ENCODE measurements at regions not wholly inside any gene's neighbourhood (a gene's known extent, or its start where the extent isn't known, plus 50 kb on each side); places are given as distances from the start of the nearest gene placed in this dataset.
"Not testable (repeated sequence)": the region's sequence is repeated elsewhere in the genome, so short reads cannot be mapped to it uniquely, and the experiment has no call there.

- no peak for DNase-seq (ENCODE audit: low read depth)
Measured at GRCh38 chr16:59463776-59464175, 729.7 kb upstream of the GOT2 start.

GRCh38 chr16:59459806-59460205 lies 725.7 kb upstream of the GOT2 start:
- no peak for DNase-seq (ENCODE audit: low read depth)

GRCh38 chr16:59455497-59455896 lies 721.4 kb upstream of the GOT2 start:
- no peak for DNase-seq (ENCODE audit: low read depth)

GRCh38 chr16:59450513-59450912 lies 716.4 kb upstream of the GOT2 start:
- not testable (repeated sequence) for DNase-seq (ENCODE audit: low read depth)

- no peak for DNase-seq (ENCODE audit: low read depth)
Measured at GRCh38 chr16:59440502-59440901, 706.4 kb upstream of the GOT2 start.

GRCh38 chr16:59432896-59433295 lies 698.8 kb upstream of the GOT2 start:
- no peak for DNase-seq (ENCODE audit: low read depth)

GRCh38 chr16:59432276-59432675 lies 698.2 kb upstream of the GOT2 start:
- DNase-seq (ENCODE audit: low read depth), result no peak

- no peak for DNase-seq (ENCODE audit: low read depth)
Measured at GRCh38 chr16:59424714-59425273, 690.7 kb upstream of the GOT2 start.

GRCh38 chr16:59411961-59412841 lies 678.1 kb upstream of the GOT2 start:
- peak; percentile 15 for DNase-seq (ENCODE audit: low read depth)

GRCh38 chr16:59410451-59410850 lies 676.3 kb upstream of the GOT2 start:
- DNase-seq (ENCODE audit: low read depth), result no peak

GRCh38 chr16:59405802-59406201 lies 671.7 kb upstream of the GOT2 start:
- no peak for DNase-seq (ENCODE audit: low read depth)

- DNase-seq (ENCODE audit: low read depth), result no peak
Measured at GRCh38 chr16:59404509-59404908, 670.4 kb upstream of the GOT2 start.

- DNase-seq (ENCODE audit: low read depth), result no peak
Measured at GRCh38 chr16:59400830-59401229, 666.7 kb upstream of the GOT2 start.

GRCh38 chr16:59397638-59398037 lies 663.5 kb upstream of the GOT2 start:
- DNase-seq (ENCODE audit: low read depth), result no peak

GRCh38 chr16:59394526-59394925 lies 660.4 kb upstream of the GOT2 start:
- no peak for DNase-seq (ENCODE audit: low read depth)

- DNase-seq (ENCODE audit: low read depth), result peak; percentile 38
Measured at GRCh38 chr16:59392911-59393310, 658.8 kb upstream of the GOT2 start.

GRCh38 chr16:59391617-59392364 lies 657.7 kb upstream of the GOT2 start:
- no peak for DNase-seq (ENCODE audit: low read depth)

GRCh38 chr16:59385959-59386358 lies 651.8 kb upstream of the GOT2 start:
- DNase-seq (ENCODE audit: low read depth), result peak; percentile 92

- no peak for DNase-seq (ENCODE audit: low read depth)
Measured at GRCh38 chr16:59385491-59385890, 651.4 kb upstream of the GOT2 start.

GRCh38 chr16:59373632-59374031 lies 639.5 kb upstream of the GOT2 start:
- no peak for DNase-seq (ENCODE audit: low read depth)

- no peak for DNase-seq (ENCODE audit: low read depth)
Measured at GRCh38 chr16:59370717-59371116, 636.6 kb upstream of the GOT2 start.

- no peak for DNase-seq (ENCODE audit: low read depth)
Measured at GRCh38 chr16:59369523-59369922, 635.4 kb upstream of the GOT2 start.

Data from myocyte (in vitro differentiated cells).